Superior temporal gyrus (tissue), 1 donor: ENCODE measurements at regions not wholly inside any gene's neighbourhood (a gene's known extent, or its start where the extent isn't known, plus 50 kb on each side); places are given as distances from the start of the nearest gene placed in this dataset.
"Not testable (repeated sequence)": the region's sequence is repeated elsewhere in the genome, so short reads cannot be mapped to it uniquely, and the experiment has no call there.

Experiments
- DNase-seq: peaks from one replicate; pipeline ENCODE4 v3.0.0-alpha.2; 2016; ENCODE audit errors: extremely low spot score

DNA sequence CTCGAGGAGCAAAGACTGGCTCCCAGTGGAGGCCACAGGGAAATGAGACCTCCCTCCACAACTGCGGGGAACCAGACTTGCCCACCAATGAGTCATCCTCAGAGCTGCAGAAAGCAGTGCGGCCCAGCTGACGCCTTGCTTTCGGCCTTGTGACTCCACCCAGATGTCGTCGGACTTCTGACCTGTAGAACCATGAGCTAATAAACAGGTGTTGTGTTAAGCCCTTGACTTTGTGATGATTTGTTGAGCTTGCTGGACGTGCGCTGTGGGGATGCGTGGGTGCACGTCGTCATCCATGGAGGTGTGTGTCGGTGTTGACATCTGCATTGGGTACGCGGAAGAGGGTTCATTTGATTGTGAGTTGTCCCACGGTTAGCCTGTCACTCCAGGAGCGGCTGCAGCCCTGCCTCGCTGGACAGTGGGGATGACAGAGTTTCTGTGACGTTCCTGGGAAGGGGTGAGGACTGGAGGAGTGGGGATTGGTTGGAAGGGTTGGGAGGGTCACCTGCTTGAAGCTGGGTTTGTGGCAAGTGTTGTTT lies 154.1 kb downstream of the SH3BP4 start:
- DNase-seq: no peak

DNA sequence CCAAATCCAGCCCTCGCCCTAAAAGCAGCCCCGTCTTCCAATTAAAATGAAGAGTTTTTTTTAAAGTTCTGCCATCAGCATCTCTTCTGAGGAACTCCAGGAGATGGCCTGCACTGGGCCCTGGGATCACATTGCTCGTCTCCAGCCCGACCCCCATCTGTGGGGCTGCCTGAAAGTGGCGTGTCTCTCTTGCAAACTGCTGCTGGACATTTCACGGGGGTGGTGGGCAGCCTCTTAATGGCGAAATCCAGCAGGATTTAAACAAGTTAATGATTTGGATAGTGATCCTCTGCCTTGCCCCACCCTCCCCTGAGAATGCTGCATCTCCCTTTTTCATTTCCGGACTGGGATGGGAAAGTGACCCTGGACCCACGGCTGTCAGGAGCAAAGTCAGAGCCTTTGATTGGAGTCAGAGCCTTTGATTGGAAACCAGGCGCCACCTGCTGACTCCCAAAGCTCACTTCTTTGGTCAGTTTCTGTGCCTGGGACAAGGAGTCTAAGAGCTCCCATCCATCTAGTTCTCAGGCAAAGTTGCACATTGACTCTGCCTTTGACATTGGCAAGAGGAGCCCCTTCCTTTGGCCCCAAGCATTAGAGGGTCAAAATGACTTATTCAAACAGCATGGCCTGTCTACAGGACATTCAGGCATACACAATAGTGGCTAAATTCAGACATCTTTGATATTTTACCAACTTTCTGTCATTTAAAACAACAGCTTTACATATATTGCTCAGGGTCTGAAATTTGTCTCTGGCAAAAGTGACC lies 155.2 kb downstream of the SH3BP4 start:
- peak; percentile 86 for DNase-seq

DNA sequence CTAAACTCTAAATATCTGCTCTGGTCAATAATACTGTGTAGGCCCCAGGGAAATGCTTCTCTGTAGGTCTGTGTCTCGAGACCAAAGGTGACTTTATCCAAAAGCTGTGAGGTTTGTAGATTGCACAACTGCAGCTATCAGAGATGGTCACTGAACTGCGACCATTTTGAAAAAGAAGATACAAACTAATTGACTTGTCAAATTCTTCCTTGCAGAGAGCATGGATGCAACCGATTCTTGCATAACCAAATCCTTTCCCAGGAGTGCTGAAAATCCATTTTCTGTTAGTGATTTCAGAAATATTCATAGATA lies 155.8 kb downstream of the SH3BP4 start:
- no peak for DNase-seq

DNA sequence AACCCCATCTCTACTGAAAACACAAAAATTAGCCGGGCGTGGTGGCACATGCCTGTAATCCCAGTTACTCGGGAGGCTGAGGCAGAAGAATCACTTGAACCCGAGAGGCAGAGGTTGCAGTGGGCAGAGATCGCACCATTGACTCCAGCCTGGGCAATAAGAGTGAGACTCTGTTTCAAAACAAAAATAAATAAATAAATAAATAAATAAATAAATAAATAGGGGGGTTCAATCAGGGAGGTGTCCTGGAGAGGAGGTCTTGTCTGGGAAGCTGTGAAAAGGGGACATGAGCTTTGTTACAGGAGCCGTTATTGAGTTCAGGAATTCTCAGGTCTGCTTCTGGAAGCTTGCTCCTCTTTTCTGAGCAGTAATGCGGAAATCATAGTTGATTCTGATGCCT lies 157.7 kb downstream of the SH3BP4 start:
- not testable (repeated sequence) for DNase-seq

DNA sequence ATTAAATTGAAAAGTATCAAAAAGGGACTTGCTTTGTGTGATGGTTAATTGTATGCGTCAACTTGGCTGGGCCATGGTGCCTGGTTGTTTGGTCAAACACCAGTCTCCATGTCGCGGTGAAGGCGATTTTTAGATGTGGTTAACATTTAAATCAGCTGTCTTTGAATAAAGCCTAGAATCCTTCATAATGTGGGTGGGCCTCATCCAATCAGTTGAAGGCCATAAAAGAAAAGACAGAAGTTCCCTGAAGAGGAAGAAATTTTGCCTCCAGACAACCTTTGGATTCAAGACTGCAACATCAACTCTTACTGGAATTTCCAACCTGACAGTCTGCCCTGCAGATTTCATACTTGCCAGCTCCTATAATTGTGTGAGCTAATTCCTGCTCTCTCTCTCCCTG lies 160.5 kb downstream of the SH3BP4 start:
- DNase-seq: no peak

DNA sequence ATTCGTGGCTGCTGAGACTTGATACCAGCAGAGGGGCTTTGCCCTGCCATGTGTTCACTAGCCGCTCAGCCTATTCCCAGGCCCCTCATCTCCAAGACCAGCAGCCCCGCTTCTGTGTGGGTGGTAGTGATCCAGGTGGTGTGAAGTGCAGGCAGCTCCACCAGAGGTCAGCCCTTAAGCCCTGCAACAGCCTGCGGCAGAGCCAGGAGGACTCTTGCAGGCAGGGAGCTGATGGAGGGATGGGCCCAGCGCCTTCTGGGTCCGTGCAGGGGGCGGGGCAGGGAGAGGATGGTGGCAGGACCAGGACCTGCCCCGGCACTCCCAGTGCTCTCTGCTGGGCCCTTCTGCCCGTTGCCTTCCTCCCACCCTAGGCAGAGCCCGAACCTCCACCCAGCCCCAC lies 162.0 kb downstream of the SH3BP4 start:
- DNase-seq: no peak

DNA sequence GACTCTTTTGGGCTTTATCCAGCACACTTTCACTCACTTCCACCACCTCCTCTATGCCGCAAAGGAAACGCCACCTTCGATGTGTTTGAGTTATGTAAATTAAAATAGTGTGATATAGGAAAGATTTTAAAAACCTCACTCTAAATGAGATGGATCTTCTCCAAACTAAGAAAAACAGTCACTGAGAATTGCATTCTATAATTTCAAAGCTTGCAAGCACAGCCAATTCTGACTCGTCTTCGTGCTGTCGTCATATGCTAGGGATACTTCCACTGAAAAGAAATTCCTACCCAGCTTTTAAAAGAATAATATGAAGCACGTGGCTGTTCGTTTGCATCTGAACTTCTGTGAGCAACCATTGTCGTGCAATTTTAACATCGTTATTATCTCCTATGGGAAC lies 162.5 kb downstream of the SH3BP4 start:
- no peak for DNase-seq

DNA sequence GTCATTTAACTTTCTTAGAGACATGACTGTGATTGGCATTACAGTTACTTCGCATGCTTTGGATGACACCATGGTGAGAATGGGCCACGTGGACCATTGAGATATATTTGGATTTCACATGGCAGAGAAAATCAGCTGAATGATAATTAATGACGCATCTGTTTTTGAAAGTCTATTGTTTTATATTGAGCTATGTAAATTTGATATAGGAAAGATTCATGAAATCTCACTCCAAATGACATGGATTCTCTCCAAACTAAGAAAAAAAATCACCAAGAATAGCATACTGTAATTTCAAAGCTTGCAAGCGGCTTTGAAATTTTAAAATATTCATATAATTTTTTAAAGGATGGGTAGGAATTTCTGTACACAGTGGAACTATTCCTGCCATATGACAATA lies 163.7 kb downstream of the SH3BP4 start:
- DNase-seq: no peak

DNA sequence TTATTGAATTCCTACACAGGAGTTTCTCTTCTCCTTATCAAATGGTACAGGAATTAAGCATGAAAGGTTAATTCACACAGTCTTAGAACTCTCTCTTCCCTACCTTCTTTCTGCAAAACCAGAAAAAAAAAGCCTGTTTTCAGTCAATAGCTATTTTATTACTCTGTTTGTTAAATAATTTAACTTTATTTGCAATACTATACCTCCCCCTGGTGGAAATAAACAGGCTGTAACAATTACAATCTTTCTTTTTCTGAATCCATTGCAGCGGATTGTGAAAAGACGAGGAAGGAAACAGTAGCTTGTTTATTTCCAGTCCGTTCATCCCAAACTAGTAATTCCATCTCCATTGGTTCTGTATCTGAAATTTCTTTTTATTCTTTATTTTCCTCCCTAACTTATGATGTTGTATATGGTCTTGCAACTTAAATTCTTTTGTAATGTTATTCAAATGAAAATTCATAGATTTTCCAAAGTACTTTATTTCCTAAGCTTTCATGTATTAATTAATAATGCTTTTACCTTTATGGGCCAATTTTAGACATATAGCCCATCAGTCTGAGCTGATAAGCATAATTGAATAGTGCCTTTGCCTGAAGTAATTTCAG lies 165.2 kb downstream of the SH3BP4 start:
- DNase-seq: peak; percentile 94

DNA sequence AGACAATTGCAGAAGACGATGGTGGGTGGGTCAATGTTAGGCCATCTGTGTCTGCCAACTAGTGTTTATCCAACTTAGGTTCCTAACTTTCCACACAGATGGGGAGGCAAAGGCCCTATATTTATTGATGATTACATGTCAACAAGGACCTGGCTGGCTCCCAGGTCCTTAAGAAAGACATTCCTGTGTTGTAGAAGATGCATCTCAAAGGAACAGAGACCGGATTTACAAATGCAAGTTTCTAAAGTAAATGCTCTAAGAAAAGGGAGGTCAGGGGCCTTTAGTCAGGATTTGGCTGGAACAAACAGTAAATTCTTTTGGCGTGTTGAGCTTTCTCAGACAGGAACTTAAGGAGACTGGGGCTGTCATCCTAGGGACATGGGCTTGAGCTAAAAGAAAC lies 175.0 kb downstream of the SH3BP4 start:
- DNase-seq: no peak

DNA sequence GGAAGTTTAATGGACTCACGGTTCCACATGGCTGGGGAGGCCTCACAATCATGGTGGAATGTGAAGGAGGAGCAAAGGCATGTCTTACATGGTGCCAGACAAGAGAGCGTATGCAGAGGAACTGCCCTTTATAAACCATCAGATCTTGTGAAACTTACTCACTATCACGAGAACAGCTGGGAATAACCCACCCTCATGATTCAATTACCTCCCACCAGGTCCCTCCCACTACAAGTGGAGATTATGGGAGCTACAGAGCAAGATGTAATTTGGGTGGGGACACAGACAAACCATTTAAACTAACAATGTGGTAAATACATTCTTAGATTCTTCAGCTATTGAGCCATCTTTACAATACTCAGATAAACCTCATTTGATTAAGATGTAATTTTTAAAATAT lies 176.1 kb downstream of the SH3BP4 start:
- DNase-seq: no peak

DNA sequence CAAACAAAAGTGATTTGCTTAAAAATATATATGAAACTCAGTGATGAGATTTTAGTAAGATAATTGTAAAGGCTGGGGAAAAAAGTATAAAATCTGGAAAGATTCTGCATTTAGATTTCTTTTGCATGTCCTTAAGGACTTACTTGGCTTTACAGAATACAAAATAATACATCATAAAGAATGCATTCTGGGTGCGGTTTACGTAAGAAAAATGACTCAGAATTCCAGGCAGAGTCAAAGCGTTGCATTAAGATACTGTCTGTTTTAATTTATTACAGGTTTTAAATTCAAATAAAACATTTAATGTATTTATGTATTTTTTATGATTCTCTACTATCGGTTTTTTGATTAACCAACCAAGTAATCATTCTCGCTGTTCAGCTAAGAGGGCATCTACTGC lies 178.0 kb downstream of the SH3BP4 start:
- no peak for DNase-seq

DNA sequence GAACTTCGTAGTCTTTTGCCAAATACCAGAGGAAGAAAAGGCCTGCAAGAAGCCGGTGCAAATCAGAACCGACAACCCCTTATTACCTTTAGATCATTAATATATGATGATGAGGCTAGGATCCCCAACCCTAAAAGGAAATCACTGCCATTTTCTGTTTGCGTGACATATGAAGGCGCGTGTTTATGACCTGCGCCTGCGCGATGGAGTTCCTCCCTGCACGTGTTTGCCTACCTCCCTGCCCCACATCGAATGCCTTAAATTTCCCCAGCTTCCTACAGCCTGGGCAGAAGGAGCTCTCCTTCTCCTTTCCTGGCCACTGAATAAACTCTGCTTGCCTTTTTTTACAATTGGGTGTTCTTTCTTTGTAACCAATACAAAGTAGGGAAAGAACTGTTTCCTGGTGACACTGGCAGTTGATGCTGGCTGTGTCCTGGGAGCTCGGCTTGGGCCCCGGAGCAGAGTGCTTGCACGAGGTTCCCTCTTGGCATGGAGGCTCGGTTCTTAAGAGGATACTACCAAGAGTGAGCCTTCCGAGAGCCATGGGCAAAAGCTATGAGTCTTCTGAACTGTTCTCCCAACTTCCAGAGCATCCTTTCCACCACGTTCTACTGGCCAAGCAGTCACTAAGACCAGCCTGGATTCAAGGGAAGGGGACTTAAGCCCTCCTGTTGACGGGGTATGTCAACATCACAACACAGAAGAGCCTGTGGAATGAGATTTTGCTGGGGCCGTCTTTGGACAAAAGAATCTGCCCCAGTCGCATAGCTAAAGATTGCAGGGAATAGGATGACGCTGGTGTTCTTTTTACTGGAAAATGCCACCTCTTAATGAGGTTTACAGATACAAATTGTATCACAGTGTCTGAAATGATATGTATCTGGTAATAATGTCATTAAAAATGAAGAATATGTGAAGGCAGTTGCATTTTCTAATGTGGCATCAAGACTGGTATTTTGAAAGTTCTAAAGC lies 179.8 kb downstream of the SH3BP4 start:
- no peak for DNase-seq

DNA sequence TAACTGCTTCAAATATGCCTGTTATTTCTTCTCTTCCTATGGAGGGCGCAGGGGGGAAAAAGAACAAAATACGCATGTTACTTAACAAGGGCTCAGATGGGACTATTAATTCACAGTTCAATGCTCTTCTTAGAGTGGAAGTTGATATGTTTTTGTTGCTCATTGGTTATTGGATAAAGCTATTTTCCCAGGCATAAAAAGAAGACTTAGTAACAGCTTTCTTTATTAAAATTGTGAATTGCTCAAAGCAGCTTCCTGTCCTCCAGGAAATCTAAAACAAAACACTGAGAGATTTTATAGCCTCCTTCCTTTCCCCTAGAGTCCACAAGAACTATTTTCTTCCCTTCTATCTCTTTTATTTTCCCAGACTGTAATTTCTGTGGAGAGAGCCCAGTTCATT lies 180.8 kb downstream of the SH3BP4 start:
- no peak for DNase-seq

DNA sequence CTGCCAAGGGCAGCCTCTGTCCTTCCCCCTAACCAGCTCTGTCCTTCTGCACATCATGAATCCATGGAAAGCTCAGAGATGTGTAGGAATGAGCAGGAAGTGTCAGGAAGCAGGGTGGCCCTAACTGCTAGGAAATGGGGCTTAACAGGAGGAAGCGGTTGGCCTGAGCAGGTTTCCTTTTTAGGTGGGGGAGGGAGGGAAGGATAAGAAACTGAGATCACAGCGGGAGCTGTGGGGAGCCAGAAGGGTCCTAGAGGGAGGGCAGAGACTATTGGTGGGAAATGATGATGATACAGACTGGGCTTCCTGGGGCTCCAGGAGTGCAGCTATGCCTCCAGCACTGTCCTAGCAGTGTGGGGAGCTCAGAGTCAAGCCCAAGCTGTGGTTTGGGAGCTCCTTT lies 182.0 kb downstream of the SH3BP4 start:
- DNase-seq: no peak

DNA sequence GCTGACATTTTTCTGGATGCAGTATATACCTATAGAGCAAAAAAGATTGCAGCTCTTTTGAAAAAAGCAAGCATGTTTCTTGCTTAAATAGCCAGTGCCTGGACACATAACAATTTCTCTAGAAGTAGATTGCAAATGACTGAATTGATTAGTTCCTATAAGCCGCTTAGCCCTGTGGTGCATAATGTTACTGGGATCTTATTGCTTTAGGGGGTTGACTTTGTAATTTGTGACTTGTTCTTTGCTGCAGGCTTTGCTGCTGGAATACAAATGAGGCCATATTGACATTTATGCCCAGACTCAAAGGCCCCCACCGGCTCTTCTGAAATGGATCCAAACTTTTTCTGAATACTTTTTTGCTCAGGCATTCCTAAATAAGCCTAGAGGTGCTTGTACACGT lies 182.6 kb downstream of the SH3BP4 start:
- DNase-seq: no peak

DNA sequence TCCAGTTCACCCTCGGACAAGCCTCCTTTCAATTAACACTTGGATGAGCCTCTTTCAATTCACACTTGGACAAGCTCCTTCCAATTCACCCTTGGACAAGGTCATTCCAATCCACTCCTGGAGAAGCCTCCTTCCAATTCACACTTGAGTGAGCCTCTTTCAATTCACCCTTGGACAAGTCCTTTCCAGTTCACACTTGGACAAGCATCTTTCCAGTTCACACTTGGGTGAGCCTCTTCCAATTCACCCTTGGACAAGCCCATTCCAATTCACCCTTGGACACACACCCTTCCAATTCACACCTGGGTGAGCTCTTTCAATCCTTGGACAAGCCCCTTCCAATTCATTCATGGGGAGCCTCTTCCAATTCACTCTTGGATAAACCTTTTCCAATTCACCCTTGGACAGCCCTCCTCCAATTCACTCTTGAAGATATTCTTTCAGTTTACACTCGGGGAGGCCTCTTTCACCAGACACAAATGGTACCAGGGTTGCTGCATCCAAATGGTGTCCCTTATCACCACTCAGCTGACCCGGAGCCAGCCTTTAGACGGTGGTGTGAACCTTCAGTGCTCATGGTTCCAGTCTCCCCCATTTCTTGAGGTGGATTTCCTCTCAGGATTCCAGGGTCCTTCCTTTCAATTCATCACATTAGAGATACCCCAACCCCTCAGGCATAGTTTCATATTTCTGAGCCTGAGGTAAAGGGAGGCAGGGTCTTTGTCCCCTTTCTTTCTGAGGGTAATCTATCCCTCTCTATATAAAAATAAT lies 183.6 kb downstream of the SH3BP4 start:
- no peak for DNase-seq

DNA sequence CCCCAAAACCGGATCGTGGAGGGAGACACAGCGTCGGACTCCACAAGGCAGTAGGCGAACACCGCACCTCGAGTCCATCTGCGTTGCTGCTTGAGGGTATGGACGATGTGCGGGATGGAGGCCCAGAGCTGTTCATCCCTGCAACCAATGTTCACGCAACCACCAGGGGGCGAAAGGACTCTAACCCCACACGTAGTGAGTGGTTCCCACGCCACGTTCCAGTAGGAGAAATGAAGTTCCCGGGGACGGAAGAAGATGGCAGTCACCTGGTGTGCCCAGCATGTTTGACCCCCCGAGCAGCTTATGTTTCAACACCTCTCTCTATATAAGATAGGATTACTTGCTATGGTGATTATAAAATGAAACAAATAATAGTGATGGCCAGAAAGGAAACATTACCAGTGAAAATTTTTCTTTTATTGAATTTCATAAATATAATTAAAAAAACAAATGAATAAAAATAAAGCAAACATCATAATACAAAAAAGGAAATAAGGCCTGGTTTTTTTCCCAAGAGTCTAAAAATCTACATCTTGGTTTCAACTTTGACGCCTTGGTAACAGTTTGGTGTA lies 184.3 kb downstream of the SH3BP4 start:
- DNase-seq: peak; percentile 90

DNA sequence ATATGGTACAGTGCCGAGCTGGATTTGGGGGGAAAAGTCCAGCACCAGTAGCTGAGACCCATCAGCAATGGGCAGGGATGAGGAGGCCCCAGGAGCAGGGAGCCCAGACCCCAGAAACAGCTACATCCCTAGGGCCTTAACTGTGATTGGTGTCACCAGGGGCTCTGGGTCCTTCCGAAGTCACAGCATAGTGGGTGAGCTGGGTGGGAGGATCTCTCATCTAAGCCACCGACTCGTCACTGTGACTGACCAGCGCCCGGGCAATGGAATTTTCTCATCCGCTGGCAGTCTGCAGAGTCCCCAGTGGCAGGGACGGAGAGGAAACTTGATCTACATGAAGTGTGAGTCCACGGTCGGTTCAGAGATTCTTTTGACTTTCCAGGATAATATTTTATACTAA lies 186.5 kb downstream of the SH3BP4 start:
- no peak for DNase-seq

DNA sequence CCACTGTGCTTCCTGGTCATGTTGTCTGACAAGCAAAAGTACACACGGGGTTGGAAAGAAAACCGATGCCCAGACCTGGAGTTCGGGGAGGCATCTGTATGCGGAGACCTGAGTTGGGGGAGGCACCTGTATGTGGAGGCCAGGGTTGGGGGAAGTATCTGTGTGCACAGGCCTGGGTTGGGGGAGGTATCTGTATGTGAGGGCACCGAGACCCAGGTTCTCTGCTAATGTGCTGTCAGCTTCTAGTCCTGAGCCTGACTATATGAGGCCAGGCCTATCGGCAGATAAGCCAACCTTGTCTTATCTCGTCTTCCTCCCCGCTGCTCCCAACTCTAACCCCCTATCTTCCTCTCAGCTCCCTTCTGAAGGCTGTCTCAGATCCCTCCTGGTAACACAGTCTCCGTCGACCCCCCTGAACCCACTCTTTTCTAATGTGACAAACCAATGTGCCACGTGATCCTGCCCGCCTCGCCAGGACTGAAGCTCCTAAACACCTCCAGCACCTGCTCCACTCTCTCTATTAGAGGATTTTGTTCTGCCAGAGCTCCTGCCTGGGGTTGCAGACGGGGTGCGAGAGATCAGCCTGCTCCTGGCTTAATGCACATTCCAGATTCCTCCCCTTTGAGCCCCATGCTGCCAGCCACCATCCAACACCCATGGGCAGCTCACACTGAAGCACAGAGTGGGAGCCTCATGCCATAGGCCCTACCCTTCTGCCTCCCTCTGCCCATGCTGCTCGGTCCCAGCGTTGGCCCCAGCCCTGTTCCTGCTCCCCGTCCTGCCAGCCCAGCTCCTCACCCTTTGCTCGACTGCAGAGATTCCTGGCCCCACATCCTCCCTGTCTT lies 188.4 kb downstream of the SH3BP4 start:
- DNase-seq: no peak

DNA sequence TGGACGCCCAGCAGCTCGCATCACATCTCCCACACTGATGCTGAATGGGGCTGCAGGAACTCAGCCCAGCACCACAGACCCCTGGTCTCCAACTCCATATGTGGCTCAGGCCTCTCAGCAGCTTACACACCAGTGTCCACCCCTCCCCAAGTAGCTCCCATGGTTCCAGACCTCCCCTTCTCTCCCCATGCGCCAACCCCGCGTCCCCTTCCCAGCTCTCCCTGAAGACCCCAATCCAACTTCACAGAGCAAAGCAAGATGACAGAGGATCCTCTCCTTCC lies 188.9 kb downstream of the SH3BP4 start:
- DNase-seq: no peak
